GM12878 (cell line): ENCODE measurements at regions not wholly inside any gene's neighbourhood (a gene's known extent, or its start where the extent isn't known, plus 50 kb on each side); places are given as distances from the start of the nearest gene placed in this dataset.

Source experiments
- ATAC-seq: fragments of 200-7000 bp; cut with Tn5 transposase; 3 replicates; pipeline ENCODE4 v1.9.1; 2020; ENCODE audit warnings: mild to moderate bottlenecking, moderate library complexity
- BruUV-seq: library from RNA; stranded (reverse); fragments of 400-500 nt; replicated peaks from 2 replicates; lab custom pipeline; 2021; lab: Mats Ljungman, UMichigan
- CTCF ChIA-PET: fragments of 300-600 bp; sonication (Branson Sonifier 250); formaldehyde crosslinking; extraction: SDS; loops from one replicate; lab custom pipeline; 2021; ENCODE audit warnings: inconsistent platforms; lab: Yijun Ruan, JAX
- POLR2A ChIA-PET: fragments of 350-600 bp; formaldehyde crosslinking; extraction: SDS; loops from one replicate; lab custom pipeline; 2021; ENCODE audit warnings: inconsistent platforms; lab: Charles Lee
- RAD21 ChIA-PET: fragments of 300-600 bp; sonication (Branson Sonifier 250); formaldehyde crosslinking; loops from one replicate; lab custom pipeline; 2023; ENCODE audit warnings: antibody characterized with exemption; ENCODE audit not compliant: unreplicated experiment; lab: Charles Lee
- SMC1A ChIA-PET: fragments of 300-600 bp; sonication (Branson Sonifier 250); formaldehyde crosslinking; loops from one replicate; lab custom pipeline; 2023; ENCODE audit not compliant: unreplicated experiment, uncharacterized antibody; lab: Charles Lee
- DNase-seq: peaks from one replicate; pipeline ENCODE4 v3.0.0-alpha.2; 2011; ENCODE audit warnings: low read depth, low spot score
- FAIRE-seq: peaks from 3 replicates; lab custom pipeline; 2011; peaks lifted over from hg19 to GRCh38; lab: Jason Lieb, UNC
- H2AFZ ChIP-seq: 2 replicates; pipeline ENCODE4 v1.6.0; 2011; ENCODE audit warnings: low read depth, low read length, control low read depth; ENCODE audit not compliant: control insufficient read depth
- H3K27ac ChIP-seq: 2 replicates; pipeline ENCODE4 v1.5.1; 2011; ENCODE audit warnings: control low read depth; ENCODE audit not compliant: control insufficient read depth, insufficient read depth
- H3K27me3 ChIP-seq, 2 experiments: replicated peaks in 1 of 2; 2 replicates each; pipeline versions ENCODE4 v1.6.0 to v1.6.1; 2011; ENCODE audit warnings: low read length in 1 of 2; ENCODE audit not compliant: control insufficient read depth in 2 of 2, insufficient read depth in 2 of 2
- H3K36me3 ChIP-seq, 2 experiments: 2 replicates each; pipeline ENCODE4 v1.5.1; 2011; ENCODE audit warnings: low read length in 1 of 2; ENCODE audit not compliant: control insufficient read depth in 2 of 2, insufficient read depth in 2 of 2
- H3K4me1 ChIP-seq: 2 replicates; pipeline ENCODE4 v1.6.1; 2011; ENCODE audit warnings: mild to moderate bottlenecking, low read length, moderate library complexity, mixed read lengths; ENCODE audit not compliant: control insufficient read depth, insufficient read depth
- H3K4me2 ChIP-seq: 2 replicates; pipeline ENCODE4 v1.6.0; 2011; ENCODE audit warnings: control low read depth; ENCODE audit not compliant: control insufficient read depth, insufficient read depth
- H3K4me3 ChIP-seq: fragments of 200-600 bp; sonication (generic); 2 replicates; pipeline ENCODE4 v1.5.1; 2016
- H3K79me2 ChIP-seq: 2 replicates; pipeline ENCODE4 v1.6.0; 2011; ENCODE audit warnings: low read length; ENCODE audit not compliant: control insufficient read depth, insufficient read depth
- H3K9ac ChIP-seq: 2 replicates; pipeline ENCODE4 v1.8.0; 2011; ENCODE audit warnings: low read length, control low read depth, mixed read lengths; ENCODE audit not compliant: control insufficient read depth, insufficient read depth
- H3K9me3 ChIP-seq: replicated peaks from 3 replicates; pipeline ENCODE4 v1.5.1; 2011; ENCODE audit warnings: mild to moderate bottlenecking, low read length; ENCODE audit not compliant: control insufficient read depth, insufficient read depth
- H4K20me1 ChIP-seq: 2 replicates; pipeline ENCODE4 v1.6.0; 2011; ENCODE audit not compliant: control insufficient read depth, insufficient read depth
- BCL11A ChIP-seq: IDR thresholded peaks from 2 replicates; pipeline ENCODE4 v1.6.1; 2011; ENCODE audit warnings: low read depth, low read length
- BMI1 ChIP-seq: fragments of 450-650 bp; IDR thresholded peaks from 2 replicates; pipeline ENCODE4 v1.6.1; 2016; ENCODE audit warnings: mild to moderate bottlenecking, moderate library complexity, borderline replicate concordance
- MEF2A ChIP-seq: IDR thresholded peaks from 2 replicates; pipeline ENCODE4 v1.6.1; 2011; ENCODE audit warnings: low read depth, mild to moderate bottlenecking, low read length, moderate library complexity; ENCODE audit not compliant: insufficient read depth
- TARDBP ChIP-seq: IDR thresholded peaks from 2 replicates; pipeline ENCODE4 v1.6.1; 2016; ENCODE audit warnings: borderline replicate concordance
- YY1 ChIP-seq: IDR thresholded peaks from 2 replicates; pipeline ENCODE4 v1.6.1; 2011; ENCODE audit warnings: low read depth, mild to moderate bottlenecking, low read length
- ZBTB33 ChIP-seq: fragments of 450-650 bp; IDR thresholded peaks from 2 replicates; pipeline ENCODE4 v1.6.1; 2017; ENCODE audit warnings: mild to moderate bottlenecking
- WGBS: methylation state at CpG from one replicate; pipeline ENCODE4 v1.1.6; 2016; ENCODE audit warnings: low lambda C conversion rate; ENCODE audit not compliant: insufficient replicate concordance, insufficient coverage; ENCODE audit errors: missing lambda C conversion rate; 5-methylcytosine and 5-hydroxymethylcytosine counted together
- in situ Hi-C: fragments of 300-500 bp; cut with MboI; formaldehyde crosslinking; loops from 9 replicates; pipeline ENCODE4 v1.14.3; 2018; ENCODE audit warnings: mixed read lengths
- intact Hi-C: fragments of 100-400 bp; cut with micrococcal nuclease; formaldehyde crosslinking; loops from one replicate; pipeline ENCODE4 v1.14.2; 2022; ENCODE audit not compliant: unreplicated experiment
- TF ChIP-seq, protein P1 (sequence below): IDR thresholded peaks from 2 replicates; pipeline ENCODE4 v1.6.1; 2012; ENCODE audit warnings: low read depth, low read length, improper control_type of control experiment
- TF ChIP-seq, protein P2 (sequence below): fragments of 150-350 bp; IDR thresholded peaks from 2 replicates; pipeline ENCODE4 v1.6.1; 2014; ENCODE audit warnings: mild to moderate bottlenecking, low read depth, low read length
- TF ChIP-seq, protein P3 (sequence below): fragments of 450-650 bp; IDR thresholded peaks from 2 replicates; pipeline ENCODE4 v1.6.1; 2017; ENCODE audit warnings: mild to moderate bottlenecking, moderate library complexity
- TF ChIP-seq, protein P4 (sequence below): IDR thresholded peaks from 2 replicates; pipeline ENCODE4 v1.6.1; 2012; ENCODE audit warnings: mild to moderate bottlenecking, low read depth, low read length
- TF ChIP-seq, protein P5 (sequence below): fragments of 450-650 bp; IDR thresholded peaks from 2 replicates; pipeline ENCODE4 v1.6.1; 2014; ENCODE audit warnings: mild to moderate bottlenecking

GRCh38 chr10:14381475-14381874 lies 50.8 kb upstream of the FRMD4A start:
- H3K4me1 ChIP-seq = peaks cover 27% of the 10 kb centered on the region
- WGBS = 24% methylated on average over 2 of the region's 2 CpGs
- FAIRE-seq (no peak), ATAC-seq (no peak), DNase-seq (no peak)
- CTCF ChIA-PET = no interaction called here
- BruUV-seq = no TSS peak
- in situ Hi-C loops = no loop called here
- H3K27ac ChIP-seq = no peak overlapping the region
- no peak overlapping the region for H3K4me2 ChIP-seq
- RAD21 ChIA-PET = interaction anchor here (1.1 kb wide), 1 partner anchor 106 kb away, joined by 3 read pairs; no protein-coding TSS in a partner anchor
- H3K4me3 ChIP-seq = no peak overlapping the region
- POLR2A ChIA-PET = no interaction called here
- H3K9ac ChIP-seq = no peak overlapping the region
- H4K20me1 ChIP-seq = no peaks in the 10 kb centered on the region
- H3K36me3 ChIP-seq = no peaks in the 10 kb centered on the region
- SMC1A ChIA-PET = no interaction called here
- H3K9me3 ChIP-seq = no peaks in the 10 kb centered on the region; the same call in 2 of the 3 replicates
- no peak overlapping the region for H2AFZ ChIP-seq
- intact Hi-C loops = no loop called here
- H3K79me2 ChIP-seq = no peaks in the 10 kb centered on the region
- H3K27me3 ChIP-seq = peaks cover 0 to 3% of the 10 kb centered on the region in 2 experiments; a peak in 2 of 4 replicates
- TF ChIP-seq, protein P1, sequence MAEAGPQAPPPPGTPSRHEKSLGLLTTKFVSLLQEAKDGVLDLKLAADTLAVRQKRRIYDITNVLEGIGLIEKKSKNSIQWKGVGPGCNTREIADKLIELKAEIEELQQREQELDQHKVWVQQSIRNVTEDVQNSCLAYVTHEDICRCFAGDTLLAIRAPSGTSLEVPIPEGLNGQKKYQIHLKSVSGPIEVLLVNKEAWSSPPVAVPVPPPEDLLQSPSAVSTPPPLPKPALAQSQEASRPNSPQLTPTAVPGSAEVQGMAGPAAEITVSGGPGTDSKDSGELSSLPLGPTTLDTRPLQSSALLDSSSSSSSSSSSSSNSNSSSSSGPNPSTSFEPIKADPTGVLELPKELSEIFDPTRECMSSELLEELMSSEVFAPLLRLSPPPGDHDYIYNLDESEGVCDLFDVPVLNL = no peak
- TF ChIP-seq, protein P2, sequence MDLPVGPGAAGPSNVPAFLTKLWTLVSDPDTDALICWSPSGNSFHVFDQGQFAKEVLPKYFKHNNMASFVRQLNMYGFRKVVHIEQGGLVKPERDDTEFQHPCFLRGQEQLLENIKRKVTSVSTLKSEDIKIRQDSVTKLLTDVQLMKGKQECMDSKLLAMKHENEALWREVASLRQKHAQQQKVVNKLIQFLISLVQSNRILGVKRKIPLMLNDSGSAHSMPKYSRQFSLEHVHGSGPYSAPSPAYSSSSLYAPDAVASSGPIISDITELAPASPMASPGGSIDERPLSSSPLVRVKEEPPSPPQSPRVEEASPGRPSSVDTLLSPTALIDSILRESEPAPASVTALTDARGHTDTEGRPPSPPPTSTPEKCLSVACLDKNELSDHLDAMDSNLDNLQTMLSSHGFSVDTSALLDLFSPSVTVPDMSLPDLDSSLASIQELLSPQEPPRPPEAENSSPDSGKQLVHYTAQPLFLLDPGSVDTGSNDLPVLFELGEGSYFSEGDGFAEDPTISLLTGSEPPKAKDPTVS = no peak
- TF ChIP-seq MEF2A (no peak), YY1 (no peak), TARDBP (no peak), BCL11A (no peak), ZBTB33 (no peak), BMI1 (no peak)
- TF ChIP-seq, protein P3, sequence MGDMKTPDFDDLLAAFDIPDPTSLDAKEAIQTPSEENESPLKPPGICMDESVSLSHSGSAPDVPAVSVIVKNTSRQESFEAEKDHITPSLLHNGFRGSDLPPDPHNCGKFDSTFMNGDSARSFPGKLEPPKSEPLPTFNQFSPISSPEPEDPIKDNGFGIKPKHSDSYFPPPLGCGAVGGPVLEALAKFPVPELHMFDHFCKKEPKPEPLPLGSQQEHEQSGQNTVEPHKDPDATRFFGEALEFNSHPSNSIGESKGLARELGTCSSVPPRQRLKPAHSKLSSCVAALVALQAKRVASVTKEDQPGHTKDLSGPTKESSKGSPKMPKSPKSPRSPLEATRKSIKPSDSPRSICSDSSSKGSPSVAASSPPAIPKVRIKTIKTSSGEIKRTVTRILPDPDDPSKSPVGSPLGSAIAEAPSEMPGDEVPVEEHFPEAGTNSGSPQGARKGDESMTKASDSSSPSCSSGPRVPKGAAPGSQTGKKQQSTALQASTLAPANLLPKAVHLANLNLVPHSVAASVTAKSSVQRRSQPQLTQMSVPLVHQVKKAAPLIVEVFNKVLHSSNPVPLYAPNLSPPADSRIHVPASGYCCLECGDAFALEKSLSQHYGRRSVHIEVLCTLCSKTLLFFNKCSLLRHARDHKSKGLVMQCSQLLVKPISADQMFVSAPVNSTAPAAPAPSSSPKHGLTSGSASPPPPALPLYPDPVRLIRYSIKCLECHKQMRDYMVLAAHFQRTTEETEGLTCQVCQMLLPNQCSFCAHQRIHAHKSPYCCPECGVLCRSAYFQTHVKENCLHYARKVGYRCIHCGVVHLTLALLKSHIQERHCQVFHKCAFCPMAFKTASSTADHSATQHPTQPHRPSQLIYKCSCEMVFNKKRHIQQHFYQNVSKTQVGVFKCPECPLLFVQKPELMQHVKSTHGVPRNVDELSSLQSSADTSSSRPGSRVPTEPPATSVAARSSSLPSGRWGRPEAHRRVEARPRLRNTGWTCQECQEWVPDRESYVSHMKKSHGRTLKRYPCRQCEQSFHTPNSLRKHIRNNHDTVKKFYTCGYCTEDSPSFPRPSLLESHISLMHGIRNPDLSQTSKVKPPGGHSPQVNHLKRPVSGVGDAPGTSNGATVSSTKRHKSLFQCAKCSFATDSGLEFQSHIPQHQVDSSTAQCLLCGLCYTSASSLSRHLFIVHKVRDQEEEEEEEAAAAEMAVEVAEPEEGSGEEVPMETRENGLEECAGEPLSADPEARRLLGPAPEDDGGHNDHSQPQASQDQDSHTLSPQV = no peak
- TF ChIP-seq, protein P4, sequence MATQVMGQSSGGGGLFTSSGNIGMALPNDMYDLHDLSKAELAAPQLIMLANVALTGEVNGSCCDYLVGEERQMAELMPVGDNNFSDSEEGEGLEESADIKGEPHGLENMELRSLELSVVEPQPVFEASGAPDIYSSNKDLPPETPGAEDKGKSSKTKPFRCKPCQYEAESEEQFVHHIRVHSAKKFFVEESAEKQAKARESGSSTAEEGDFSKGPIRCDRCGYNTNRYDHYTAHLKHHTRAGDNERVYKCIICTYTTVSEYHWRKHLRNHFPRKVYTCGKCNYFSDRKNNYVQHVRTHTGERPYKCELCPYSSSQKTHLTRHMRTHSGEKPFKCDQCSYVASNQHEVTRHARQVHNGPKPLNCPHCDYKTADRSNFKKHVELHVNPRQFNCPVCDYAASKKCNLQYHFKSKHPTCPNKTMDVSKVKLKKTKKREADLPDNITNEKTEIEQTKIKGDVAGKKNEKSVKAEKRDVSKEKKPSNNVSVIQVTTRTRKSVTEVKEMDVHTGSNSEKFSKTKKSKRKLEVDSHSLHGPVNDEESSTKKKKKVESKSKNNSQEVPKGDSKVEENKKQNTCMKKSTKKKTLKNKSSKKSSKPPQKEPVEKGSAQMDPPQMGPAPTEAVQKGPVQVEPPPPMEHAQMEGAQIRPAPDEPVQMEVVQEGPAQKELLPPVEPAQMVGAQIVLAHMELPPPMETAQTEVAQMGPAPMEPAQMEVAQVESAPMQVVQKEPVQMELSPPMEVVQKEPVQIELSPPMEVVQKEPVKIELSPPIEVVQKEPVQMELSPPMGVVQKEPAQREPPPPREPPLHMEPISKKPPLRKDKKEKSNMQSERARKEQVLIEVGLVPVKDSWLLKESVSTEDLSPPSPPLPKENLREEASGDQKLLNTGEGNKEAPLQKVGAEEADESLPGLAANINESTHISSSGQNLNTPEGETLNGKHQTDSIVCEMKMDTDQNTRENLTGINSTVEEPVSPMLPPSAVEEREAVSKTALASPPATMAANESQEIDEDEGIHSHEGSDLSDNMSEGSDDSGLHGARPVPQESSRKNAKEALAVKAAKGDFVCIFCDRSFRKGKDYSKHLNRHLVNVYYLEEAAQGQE = no peak
- TF ChIP-seq, protein P5, sequence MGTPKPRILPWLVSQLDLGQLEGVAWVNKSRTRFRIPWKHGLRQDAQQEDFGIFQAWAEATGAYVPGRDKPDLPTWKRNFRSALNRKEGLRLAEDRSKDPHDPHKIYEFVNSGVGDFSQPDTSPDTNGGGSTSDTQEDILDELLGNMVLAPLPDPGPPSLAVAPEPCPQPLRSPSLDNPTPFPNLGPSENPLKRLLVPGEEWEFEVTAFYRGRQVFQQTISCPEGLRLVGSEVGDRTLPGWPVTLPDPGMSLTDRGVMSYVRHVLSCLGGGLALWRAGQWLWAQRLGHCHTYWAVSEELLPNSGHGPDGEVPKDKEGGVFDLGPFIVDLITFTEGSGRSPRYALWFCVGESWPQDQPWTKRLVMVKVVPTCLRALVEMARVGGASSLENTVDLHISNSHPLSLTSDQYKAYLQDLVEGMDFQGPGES = no peak
